IMR-90 (cell line): ENCODE measurements at regions not wholly inside any gene's neighbourhood (a gene's known extent, or its start where the extent isn't known, plus 50 kb on each side); places are given as distances from the start of the nearest gene placed in this dataset.

Experiments
- ATAC-seq: fragments of 200-7000 bp; cut with Tn5 transposase; 2 replicates; pipeline ENCODE4 v1.9.1; 2020; ENCODE audit warnings: low read depth, mild to moderate bottlenecking, moderate library complexity
- BruUV-seq: library from RNA; stranded (reverse); fragments of 400-500 nt; replicated peaks from 2 replicates; lab custom pipeline; 2021; lab: Mats Ljungman, UMichigan
- CTCF ChIA-PET: fragments of 300-600 bp; formaldehyde crosslinking; extraction: SDS; loops from one replicate; lab custom pipeline; 2021; ENCODE audit warnings: antibody characterized with exemption; lab: Yijun Ruan, JAX
- POLR2A ChIA-PET: fragments of 300-600 bp; sonication (Branson Sonifier 250); formaldehyde crosslinking; loops from one replicate; lab custom pipeline; 2022; ENCODE audit warnings: antibody characterized with exemption; ENCODE audit not compliant: unreplicated experiment; lab: Charles Lee
- DNase-seq: peaks from one replicate; pipeline ENCODE4 v3.0.0; 2013
- H2AFZ ChIP-seq: replicated peaks from 2 replicates; pipeline ENCODE3; 2013; ENCODE audit warnings: low read length, mild to moderate bottlenecking; ENCODE audit not compliant: poor library complexity
- H2AK5ac ChIP-seq: 2 replicates; pipeline ENCODE4 v1.6.1; 2013; ENCODE audit warnings: low read depth, low read length, inconsistent platforms
- H2AK9ac ChIP-seq: replicated peaks from 2 replicates; pipeline ENCODE3; 2013; ENCODE audit warnings: mild to moderate bottlenecking, low read depth, low read length, moderate library complexity; ENCODE audit not compliant: poor library complexity
- H2BK120ac ChIP-seq: 2 replicates; pipeline ENCODE4 v1.6.1; 2013; ENCODE audit warnings: low read depth, low read length, inconsistent platforms
- H2BK15ac ChIP-seq: 3 replicates; pipeline ENCODE4 v1.6.1; 2013; ENCODE audit warnings: low read depth, low read length, inconsistent platforms
- H2BK20ac ChIP-seq: 2 replicates; pipeline ENCODE4 v1.6.1; 2013; ENCODE audit warnings: low read depth, mild to moderate bottlenecking, inconsistent platforms, low read length, moderate library complexity
- H2BK5ac ChIP-seq: 2 replicates; pipeline ENCODE4 v1.6.1; 2013; ENCODE audit warnings: mild to moderate bottlenecking, low read depth, low read length, inconsistent platforms; ENCODE audit not compliant: poor library complexity, severe bottlenecking
- H3K14ac ChIP-seq: replicated peaks from 2 replicates; pipeline ENCODE4 v1.6.1; 2013; ENCODE audit warnings: low read depth, low read length, inconsistent platforms
- H3K18ac ChIP-seq: 2 replicates; pipeline ENCODE4 v1.6.1; 2013; ENCODE audit warnings: low read depth, low read length, control low read depth
- H3K23ac ChIP-seq: 2 replicates; pipeline ENCODE4 v1.6.1; 2013; ENCODE audit warnings: low read depth, low read length, inconsistent platforms
- H3K27ac ChIP-seq: 2 replicates; pipeline ENCODE4 v1.5.1; 2013; ENCODE audit warnings: mild to moderate bottlenecking, control low read depth, low read length; ENCODE audit not compliant: insufficient read depth
- H3K27me3 ChIP-seq: 2 replicates; pipeline ENCODE4 v1.6.1; 2013; ENCODE audit warnings: low read length; ENCODE audit not compliant: control insufficient read depth, insufficient read depth
- H3K36me3 ChIP-seq: 2 replicates; pipeline ENCODE4 v1.6.1; 2013; ENCODE audit warnings: low read length, mixed read lengths; ENCODE audit not compliant: control insufficient read depth, insufficient read depth
- H3K4ac ChIP-seq: 2 replicates; pipeline ENCODE4 v1.6.1; 2013; ENCODE audit warnings: low read depth, low read length, inconsistent platforms
- H3K4me1 ChIP-seq: 2 replicates; pipeline ENCODE4 v1.6.1; 2013; ENCODE audit warnings: low read length, mixed read lengths; ENCODE audit not compliant: control insufficient read depth, insufficient read depth
- H3K4me2 ChIP-seq: 2 replicates; pipeline ENCODE4 v1.6.1; 2013; ENCODE audit warnings: low read depth, mild to moderate bottlenecking, control low read depth, low read length, moderate library complexity
- H3K4me3 ChIP-seq: 2 replicates; pipeline ENCODE4 v1.5.1; 2013; ENCODE audit warnings: low read depth, mild to moderate bottlenecking, control low read depth, low read length, moderate library complexity; ENCODE audit not compliant: insufficient read depth
- H3K56ac ChIP-seq: 2 replicates; pipeline ENCODE4 v1.6.1; 2013; ENCODE audit warnings: low read length, inconsistent platforms; ENCODE audit not compliant: insufficient read depth; ENCODE audit errors: extremely low read depth
- H3K79me1 ChIP-seq, 2 experiments: 2 replicates each; pipeline ENCODE4 v1.6.1; 2013; ENCODE audit warnings: low read length in 2 of 2, inconsistent platforms in 1 of 2, low read depth in 1 of 2
- H3K9ac ChIP-seq: 2 replicates; pipeline ENCODE4 v1.6.1; 2013; ENCODE audit warnings: low read depth, low read length, control low read depth
- H3K9me1 ChIP-seq: 2 replicates; pipeline ENCODE4 v1.6.1; 2013; ENCODE audit warnings: low read length, inconsistent platforms; ENCODE audit not compliant: insufficient read depth
- H3K9me3 ChIP-seq: 2 replicates; pipeline ENCODE4 v1.6.1; 2013; ENCODE audit warnings: low read length; ENCODE audit not compliant: control insufficient read depth, insufficient read depth
- H4K20me1 ChIP-seq: 2 replicates; pipeline ENCODE4 v1.6.1; 2013; ENCODE audit warnings: low read length, inconsistent platforms; ENCODE audit not compliant: insufficient read depth
- H4K5ac ChIP-seq: 2 replicates; pipeline ENCODE4 v1.6.1; 2013; ENCODE audit warnings: mild to moderate bottlenecking, low read depth, low read length, control low read depth
- H4K8ac ChIP-seq, 2 experiments: 2 replicates each; pipeline ENCODE4 v1.6.1; 2013; ENCODE audit warnings: low read depth in 2 of 2, low read length in 2 of 2, control low read depth in 1 of 2, inconsistent platforms in 1 of 2
- H4K91ac ChIP-seq: 2 replicates; pipeline ENCODE4 v1.6.1; 2013; ENCODE audit warnings: low read depth, low read length, inconsistent platforms; ENCODE audit not compliant: insufficient read depth
- BHLHE40 ChIP-seq: fragments of 150-350 bp; IDR thresholded peaks from 2 replicates; pipeline ENCODE4 v1.6.1; 2016; ENCODE audit warnings: mild to moderate bottlenecking, low read depth, low read length
- CEBPB ChIP-seq: IDR thresholded peaks from 2 replicates; pipeline ENCODE4 v1.6.1; 2012; ENCODE audit warnings: low read depth, low read length, improper control_type of control experiment
- CHD1 ChIP-seq: IDR thresholded peaks from 2 replicates; pipeline ENCODE4 v1.6.1; 2012; ENCODE audit warnings: low read depth, low read length, improper control_type of control experiment
- FOS ChIP-seq: fragments of 150-350 bp; IDR thresholded peaks from 2 replicates; pipeline ENCODE4 v1.6.1; 2016; ENCODE audit warnings: low read depth, low read length
- MAFK ChIP-seq: IDR thresholded peaks from 2 replicates; pipeline ENCODE4 v1.6.1; 2012; ENCODE audit warnings: low read depth, low read length, improper control_type of control experiment
- MXI1 ChIP-seq: IDR thresholded peaks from 2 replicates; pipeline ENCODE4 v1.6.1; 2012; ENCODE audit warnings: low read depth, mild to moderate bottlenecking, low read length, moderate library complexity, borderline replicate concordance
- NFE2L2 ChIP-seq: fragments of 150-350 bp; IDR thresholded peaks from 2 replicates; pipeline ENCODE4 v1.6.1; 2016; ENCODE audit warnings: low read depth, mild to moderate bottlenecking, low read length
- RFX5 ChIP-seq: IDR thresholded peaks from 2 replicates; pipeline ENCODE4 v1.8.0; 2012; ENCODE audit warnings: low read depth, mild to moderate bottlenecking, low read length, moderate library complexity
- WGBS, 2 experiments: methylation state at CpG; one replicate each; pipeline versions ENCODE4 v1.1.5 to v1.1.7; 2013; ENCODE audit warnings: missing lambda C conversion rate in 2 of 2; ENCODE audit not compliant: insufficient read length in 1 of 2; ENCODE audit errors: extremely low coverage in 2 of 2; 5-methylcytosine and 5-hydroxymethylcytosine counted together
- dilution Hi-C: fragments of 300-500 bp; cut with HindIII; formaldehyde crosslinking; loops from one replicate; pipeline ENCODE4 v1.14.3; 2018; ENCODE audit warnings: low sequenced_read_pairs; ENCODE audit not compliant: unreplicated experiment
- in situ Hi-C: fragments of 300-500 bp; cut with MboI; formaldehyde crosslinking; loops from 3 replicates; pipeline ENCODE4 v1.14.3; 2019; ENCODE audit warnings: low sequenced_read_pairs, inconsistent platforms, mixed read lengths
- intact Hi-C: fragments of 100-400 bp; cut with micrococcal nuclease; formaldehyde crosslinking; loops from 2 replicates; pipeline ENCODE4 v1.10.0; 2022
- TF ChIP-seq, protein P1 (sequence below): fragments of 150-350 bp; IDR thresholded peaks from 2 replicates; pipeline ENCODE4 v1.6.1; 2016; ENCODE audit warnings: low read depth, mild to moderate bottlenecking, low read length, moderate library complexity, borderline replicate concordance
- TF ChIP-seq, protein P2 (sequence below): conservative IDR thresholded peaks from 2 replicates; pipeline ENCODE4 v1.5.1; 2012; ENCODE audit warnings: mild to moderate bottlenecking, low read depth, low read length, improper control_type of control experiment
- TF ChIP-seq, protein P3 (sequence below): fragments of 150-350 bp; IDR thresholded peaks from 2 replicates; pipeline ENCODE4 v1.6.1; 2017; ENCODE audit warnings: mild to moderate bottlenecking, antibody characterized with exemption, low read length, low read depth

DNA sequence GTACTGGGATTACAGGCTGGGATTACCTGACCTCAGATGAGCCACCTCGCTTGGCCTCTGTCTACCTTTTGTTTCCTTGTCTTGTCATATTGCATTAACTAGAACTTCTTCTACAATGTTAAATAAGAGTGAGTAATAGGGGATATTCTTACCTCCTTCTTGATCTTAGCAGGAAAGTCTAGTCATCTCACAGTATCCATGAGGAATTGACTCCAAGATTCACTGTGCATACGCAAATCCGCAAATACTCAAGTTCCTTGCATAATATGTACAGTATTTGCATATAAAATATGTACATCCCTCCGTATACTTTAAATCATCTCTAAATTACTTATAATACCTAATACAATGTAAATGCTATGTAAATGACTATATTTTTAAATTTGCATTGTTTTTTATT is 78.3 kb downstream of the POLR1D start:
- Histone ChIP-seq H4K20me1 (no peaks in the 10 kb centered on the region), H2BK15ac (no peak overlapping the region), H4K5ac (no peak overlapping the region), H2AFZ (no peak overlapping the region), H3K9me1 (no peaks in the 10 kb centered on the region), H3K14ac (no peak overlapping the region), H3K79me1 (no peaks in the 10 kb centered on the region), H3K9me3 (no peaks in the 10 kb centered on the region), H3K4ac (no peak overlapping the region), H2AK5ac (no peak overlapping the region), H3K27ac (no peak overlapping the region), H2BK5ac (no peak overlapping the region), H3K56ac (no peak overlapping the region), H3K9ac (no peak overlapping the region), H2BK20ac (no peak overlapping the region), H3K18ac (no peak overlapping the region), H3K27me3 (no peaks in the 10 kb centered on the region), H3K23ac (no peak overlapping the region), H3K4me3 (no peak overlapping the region), H4K91ac (no peak overlapping the region), H4K8ac (no peak overlapping the region), H2BK120ac (no peak overlapping the region), H3K4me1 (no peaks in the 10 kb centered on the region), H3K4me2 (no peak overlapping the region), H2AK9ac (no peak overlapping the region), H3K36me3 (no peaks in the 10 kb centered on the region)
- in situ Hi-C loops (no loop called here), dilution Hi-C loops (no loop called here), intact Hi-C loops (no loop called here)
- ATAC-seq (no peak), DNase-seq (no peak)
- BruUV-seq: no TSS peak
- CTCF ChIA-PET: no interaction called here
- WGBS, 2 experiments: no CpG with 5 or more reads among the region's 4 CpGs
- POLR2A ChIA-PET: no interaction called here
- TF ChIP-seq, protein P1, sequence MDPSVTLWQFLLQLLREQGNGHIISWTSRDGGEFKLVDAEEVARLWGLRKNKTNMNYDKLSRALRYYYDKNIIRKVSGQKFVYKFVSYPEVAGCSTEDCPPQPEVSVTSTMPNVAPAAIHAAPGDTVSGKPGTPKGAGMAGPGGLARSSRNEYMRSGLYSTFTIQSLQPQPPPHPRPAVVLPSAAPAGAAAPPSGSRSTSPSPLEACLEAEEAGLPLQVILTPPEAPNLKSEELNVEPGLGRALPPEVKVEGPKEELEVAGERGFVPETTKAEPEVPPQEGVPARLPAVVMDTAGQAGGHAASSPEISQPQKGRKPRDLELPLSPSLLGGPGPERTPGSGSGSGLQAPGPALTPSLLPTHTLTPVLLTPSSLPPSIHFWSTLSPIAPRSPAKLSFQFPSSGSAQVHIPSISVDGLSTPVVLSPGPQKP: no peak
- TF ChIP-seq RFX5 (no peak), MXI1 (no peak), BHLHE40 (no peak), CEBPB (no peak), FOS (no peak), CHD1 (no peak), MAFK (no peak), NFE2L2 (no peak)
- TF ChIP-seq, protein P2, sequence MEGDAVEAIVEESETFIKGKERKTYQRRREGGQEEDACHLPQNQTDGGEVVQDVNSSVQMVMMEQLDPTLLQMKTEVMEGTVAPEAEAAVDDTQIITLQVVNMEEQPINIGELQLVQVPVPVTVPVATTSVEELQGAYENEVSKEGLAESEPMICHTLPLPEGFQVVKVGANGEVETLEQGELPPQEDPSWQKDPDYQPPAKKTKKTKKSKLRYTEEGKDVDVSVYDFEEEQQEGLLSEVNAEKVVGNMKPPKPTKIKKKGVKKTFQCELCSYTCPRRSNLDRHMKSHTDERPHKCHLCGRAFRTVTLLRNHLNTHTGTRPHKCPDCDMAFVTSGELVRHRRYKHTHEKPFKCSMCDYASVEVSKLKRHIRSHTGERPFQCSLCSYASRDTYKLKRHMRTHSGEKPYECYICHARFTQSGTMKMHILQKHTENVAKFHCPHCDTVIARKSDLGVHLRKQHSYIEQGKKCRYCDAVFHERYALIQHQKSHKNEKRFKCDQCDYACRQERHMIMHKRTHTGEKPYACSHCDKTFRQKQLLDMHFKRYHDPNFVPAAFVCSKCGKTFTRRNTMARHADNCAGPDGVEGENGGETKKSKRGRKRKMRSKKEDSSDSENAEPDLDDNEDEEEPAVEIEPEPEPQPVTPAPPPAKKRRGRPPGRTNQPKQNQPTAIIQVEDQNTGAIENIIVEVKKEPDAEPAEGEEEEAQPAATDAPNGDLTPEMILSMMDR: no peak
- TF ChIP-seq, protein P3, sequence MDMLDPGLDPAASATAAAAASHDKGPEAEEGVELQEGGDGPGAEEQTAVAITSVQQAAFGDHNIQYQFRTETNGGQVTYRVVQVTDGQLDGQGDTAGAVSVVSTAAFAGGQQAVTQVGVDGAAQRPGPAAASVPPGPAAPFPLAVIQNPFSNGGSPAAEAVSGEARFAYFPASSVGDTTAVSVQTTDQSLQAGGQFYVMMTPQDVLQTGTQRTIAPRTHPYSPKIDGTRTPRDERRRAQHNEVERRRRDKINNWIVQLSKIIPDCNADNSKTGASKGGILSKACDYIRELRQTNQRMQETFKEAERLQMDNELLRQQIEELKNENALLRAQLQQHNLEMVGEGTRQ: no peak
